HUES6 (cell line): ENCODE measurements at regions not wholly inside any gene's neighbourhood (a gene's known extent, or its start where the extent isn't known, plus 50 kb on each side); places are given as distances from the start of the nearest gene placed in this dataset.

Source experiments
- H3K27ac ChIP-seq: 2 replicates; pipeline ENCODE4 v1.7.0; 2013; ENCODE audit warnings: low read depth, mild to moderate bottlenecking, low read length, inconsistent platforms
- H3K27me3 ChIP-seq: 2 replicates; pipeline ENCODE4 v1.6.1; 2013; ENCODE audit warnings: low read length; ENCODE audit not compliant: control insufficient read depth, insufficient read depth
- H3K36me3 ChIP-seq: 2 replicates; pipeline ENCODE4 v1.6.1; 2013; ENCODE audit warnings: low read length; ENCODE audit not compliant: control insufficient read depth, insufficient read depth
- H3K4me1 ChIP-seq: 2 replicates; pipeline ENCODE4 v1.6.1; 2013; ENCODE audit warnings: low read length; ENCODE audit not compliant: control insufficient read depth, insufficient read depth
- H3K4me3 ChIP-seq: 2 replicates; pipeline ENCODE4 v1.5.1; 2013; ENCODE audit warnings: low read depth, low read length
- H3K9ac ChIP-seq: one replicate; pipeline ENCODE4 v1.6.1; 2013; ENCODE audit warnings: mild to moderate bottlenecking, low read length
- H3K9me3 ChIP-seq: 2 replicates; pipeline ENCODE4 v1.6.1; 2013; ENCODE audit warnings: low read depth, low read length; ENCODE audit not compliant: control insufficient read depth, insufficient read depth

- Histone ChIP-seq H3K27ac (no peak overlapping the region), H3K9ac (no peak overlapping the region), H3K4me3 (no peak overlapping the region), H3K4me1 (no peaks in the 10 kb centered on the region), H3K36me3 (no peaks in the 10 kb centered on the region), H3K27me3 (no peaks in the 10 kb centered on the region), H3K9me3 (peaks cover 12% of the 10 kb centered on the region)
These were observed 377.2 kb downstream of the MN1 start for GRCh38 chr22:27424319-27424718.

- H3K36me3 ChIP-seq, result no peaks in the 10 kb centered on the region
- no peak overlapping the region for H3K4me3 ChIP-seq
- no peak overlapping the region for H3K9ac ChIP-seq
- no peak overlapping the region for H3K27ac ChIP-seq
- H3K27me3 ChIP-seq, result no peaks in the 10 kb centered on the region
- peaks cover 25% of the 10 kb centered on the region for H3K9me3 ChIP-seq
- H3K4me1 ChIP-seq, result peaks cover 15% of the 10 kb centered on the region; the same call in 1 of the 2 replicates
These were observed 372.1 kb downstream of the MN1 start for GRCh38 chr22:27429476-27429875.

GRCh38 chr22:27431081-27431480, 370.5 kb downstream of the MN1 start:
- H3K4me1 ChIP-seq, result peaks cover 26% of the 10 kb centered on the region
- H3K4me3 ChIP-seq, result no peak overlapping the region
- H3K27ac ChIP-seq, result no peak overlapping the region
- H3K9ac ChIP-seq, result no peak overlapping the region
- peaks cover 21% of the 10 kb centered on the region for H3K9me3 ChIP-seq
- H3K36me3 ChIP-seq, result no peaks in the 10 kb centered on the region
- H3K27me3 ChIP-seq, result no peaks in the 10 kb centered on the region

GRCh38 chr22:27431896-27432295, 369.7 kb downstream of the MN1 start:
- Histone ChIP-seq H3K27ac (no peak overlapping the region), H3K36me3 (no peaks in the 10 kb centered on the region), H3K9me3 (peaks cover 21% of the 10 kb centered on the region), H3K27me3 (no peaks in the 10 kb centered on the region), H3K4me1 (peaks cover 33% of the 10 kb centered on the region), H3K9ac (no peak overlapping the region), H3K4me3 (no peak overlapping the region)

GRCh38 chr22:27433099-27433498, 368.5 kb downstream of the MN1 start:
- Histone ChIP-seq H3K36me3 (no peaks in the 10 kb centered on the region), H3K27me3 (no peaks in the 10 kb centered on the region), H3K9ac (no peak overlapping the region), H3K4me1 (peaks cover 36% of the 10 kb centered on the region), H3K9me3 (peaks cover 12% of the 10 kb centered on the region), H3K4me3 (no peak overlapping the region), H3K27ac (no peak overlapping the region)

- H3K27ac ChIP-seq, result no peak overlapping the region
- H3K27me3 ChIP-seq, result no peaks in the 10 kb centered on the region
- H3K4me1 ChIP-seq, result peaks cover 39% of the 10 kb centered on the region
- H3K4me3 ChIP-seq, result no peak overlapping the region
- H3K36me3 ChIP-seq, result no peaks in the 10 kb centered on the region
- H3K9me3 ChIP-seq, result peaks cover 12% of the 10 kb centered on the region
- no peak overlapping the region for H3K9ac ChIP-seq
These were observed 367.9 kb downstream of the MN1 start for GRCh38 chr22:27433585-27434190.

- Histone ChIP-seq H3K4me1 (peaks cover 39% of the 10 kb centered on the region), H3K9me3 (peaks cover 12% of the 10 kb centered on the region), H3K27ac (no peak overlapping the region), H3K9ac (no peak overlapping the region), H3K36me3 (no peaks in the 10 kb centered on the region), H3K27me3 (no peaks in the 10 kb centered on the region), H3K4me3 (no peak overlapping the region)
These were observed 366.7 kb downstream of the MN1 start for GRCh38 chr22:27434898-27435297.

GRCh38 chr22:27435844-27436576, 365.5 kb downstream of the MN1 start:
- no peaks in the 10 kb centered on the region for H3K36me3 ChIP-seq
- H3K4me3 ChIP-seq, result no peak overlapping the region
- no peaks in the 10 kb centered on the region for H3K27me3 ChIP-seq
- no peak overlapping the region for H3K9ac ChIP-seq
- peaks cover 12% of the 10 kb centered on the region for H3K9me3 ChIP-seq
- H3K4me1 ChIP-seq, result peaks cover 38% of the 10 kb centered on the region
- no peak overlapping the region for H3K27ac ChIP-seq

GRCh38 chr22:27436591-27436990, 365.0 kb downstream of the MN1 start:
- H3K4me3 ChIP-seq, result no peak overlapping the region
- H3K36me3 ChIP-seq, result no peaks in the 10 kb centered on the region
- peaks cover 8% of the 10 kb centered on the region for H3K9me3 ChIP-seq
- no peaks in the 10 kb centered on the region for H3K27me3 ChIP-seq
- no peak overlapping the region for H3K9ac ChIP-seq
- no peak overlapping the region for H3K27ac ChIP-seq
- peaks cover 42% of the 10 kb centered on the region for H3K4me1 ChIP-seq

GRCh38 chr22:27437570-27437969, 364.0 kb downstream of the MN1 start:
- Histone ChIP-seq H3K9me3 (no peaks in the 10 kb centered on the region), H3K9ac (no peak overlapping the region), H3K27ac (no peak overlapping the region), H3K27me3 (no peaks in the 10 kb centered on the region), H3K36me3 (no peaks in the 10 kb centered on the region), H3K4me1 (peaks cover 52% of the 10 kb centered on the region), H3K4me3 (no peak overlapping the region)

GRCh38 chr22:27438271-27438980, 363.1 kb downstream of the MN1 start:
- no peak overlapping the region for H3K4me3 ChIP-seq
- H3K27ac ChIP-seq, result no peak overlapping the region
- H3K9ac ChIP-seq, result no peak overlapping the region
- H3K36me3 ChIP-seq, result no peaks in the 10 kb centered on the region
- peaks cover 57% of the 10 kb centered on the region for H3K4me1 ChIP-seq
- no peaks in the 10 kb centered on the region for H3K9me3 ChIP-seq
- no peaks in the 10 kb centered on the region for H3K27me3 ChIP-seq
